GM10266 (cell line): ENCODE measurements at regions not wholly inside any gene's neighbourhood (a gene's known extent, or its start where the extent isn't known, plus 50 kb on each side); places are given as distances from the start of the nearest gene placed in this dataset.
"Not testable (repeated sequence)": the region's sequence is repeated elsewhere in the genome, so short reads cannot be mapped to it uniquely, and the experiment has no call there.

Experiments
- DNase-seq: peaks from one replicate; pipeline ENCODE4 v3.0.0; 2012; ENCODE audit errors: extremely low spot score
- TF ChIP-seq, protein P1 (sequence below): IDR thresholded peaks from 2 replicates; pipeline ENCODE4 v1.5.1; 2012; ENCODE audit warnings: mild to moderate bottlenecking, low read depth; ENCODE audit not compliant: control insufficient read depth, insufficient read depth; ENCODE audit errors: missing control alignments

- DNase-seq, result no peak
- TF ChIP-seq, protein P1, sequence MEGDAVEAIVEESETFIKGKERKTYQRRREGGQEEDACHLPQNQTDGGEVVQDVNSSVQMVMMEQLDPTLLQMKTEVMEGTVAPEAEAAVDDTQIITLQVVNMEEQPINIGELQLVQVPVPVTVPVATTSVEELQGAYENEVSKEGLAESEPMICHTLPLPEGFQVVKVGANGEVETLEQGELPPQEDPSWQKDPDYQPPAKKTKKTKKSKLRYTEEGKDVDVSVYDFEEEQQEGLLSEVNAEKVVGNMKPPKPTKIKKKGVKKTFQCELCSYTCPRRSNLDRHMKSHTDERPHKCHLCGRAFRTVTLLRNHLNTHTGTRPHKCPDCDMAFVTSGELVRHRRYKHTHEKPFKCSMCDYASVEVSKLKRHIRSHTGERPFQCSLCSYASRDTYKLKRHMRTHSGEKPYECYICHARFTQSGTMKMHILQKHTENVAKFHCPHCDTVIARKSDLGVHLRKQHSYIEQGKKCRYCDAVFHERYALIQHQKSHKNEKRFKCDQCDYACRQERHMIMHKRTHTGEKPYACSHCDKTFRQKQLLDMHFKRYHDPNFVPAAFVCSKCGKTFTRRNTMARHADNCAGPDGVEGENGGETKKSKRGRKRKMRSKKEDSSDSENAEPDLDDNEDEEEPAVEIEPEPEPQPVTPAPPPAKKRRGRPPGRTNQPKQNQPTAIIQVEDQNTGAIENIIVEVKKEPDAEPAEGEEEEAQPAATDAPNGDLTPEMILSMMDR, result no peak
Measured at GRCh38 chr2:188684795-188685194, 289.4 kb upstream of the COL3A1 start.

DNA sequence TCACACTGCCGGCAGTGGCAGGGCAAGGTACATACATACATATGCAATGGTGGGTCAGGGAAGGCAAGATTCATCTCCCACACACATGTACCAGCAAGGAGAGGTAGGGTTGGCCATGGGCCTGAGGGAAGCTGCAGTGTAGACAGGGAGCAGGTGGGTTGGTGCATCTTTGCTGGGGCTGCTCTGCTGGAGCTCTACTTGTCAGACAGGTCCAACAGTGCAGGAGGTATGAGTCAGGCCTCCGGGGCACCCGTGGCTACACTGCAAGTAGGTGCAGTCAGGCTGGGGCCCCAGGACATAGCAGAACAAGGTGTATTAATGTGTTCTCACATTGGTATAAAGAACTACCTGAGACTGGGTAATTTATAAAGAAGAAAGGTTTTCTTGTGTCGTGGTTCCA lies 281.1 kb upstream of the COL3A1 start:
- DNase-seq, result no peak
- TF ChIP-seq, protein P1, result no peak

- DNase-seq, result no peak
- TF ChIP-seq, protein P1, result no peak
Measured at GRCh38 chr2:188693771-188694170, 280.4 kb upstream of the COL3A1 start.

GRCh38 chr2:188695953-188696352 lies 278.2 kb upstream of the COL3A1 start:
- TF ChIP-seq, protein P1, result no peak
- no peak for DNase-seq

GRCh38 chr2:188698151-188698550 lies 276.0 kb upstream of the COL3A1 start:
- DNase-seq, result not testable (repeated sequence)

DNA sequence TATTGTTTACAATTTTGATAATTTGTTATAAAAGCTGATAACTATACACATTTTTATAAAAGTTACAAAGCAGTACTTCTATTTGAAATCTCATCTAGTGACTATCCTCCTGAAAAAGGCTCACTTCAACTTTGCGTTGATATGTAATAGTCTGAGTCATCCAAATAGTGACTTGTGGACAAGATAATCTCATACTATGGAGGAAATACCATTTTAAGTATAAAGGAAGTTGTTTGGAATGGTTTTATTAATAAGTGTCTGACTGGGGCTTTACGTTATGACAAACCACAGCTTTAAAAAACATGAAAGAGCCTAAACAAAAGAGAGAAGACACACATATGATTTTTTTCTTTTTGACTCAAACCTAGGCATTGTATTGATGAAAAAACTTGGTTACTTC lies 272.3 kb upstream of the COL3A1 start:
- TF ChIP-seq, protein P1, result no peak

DNA sequence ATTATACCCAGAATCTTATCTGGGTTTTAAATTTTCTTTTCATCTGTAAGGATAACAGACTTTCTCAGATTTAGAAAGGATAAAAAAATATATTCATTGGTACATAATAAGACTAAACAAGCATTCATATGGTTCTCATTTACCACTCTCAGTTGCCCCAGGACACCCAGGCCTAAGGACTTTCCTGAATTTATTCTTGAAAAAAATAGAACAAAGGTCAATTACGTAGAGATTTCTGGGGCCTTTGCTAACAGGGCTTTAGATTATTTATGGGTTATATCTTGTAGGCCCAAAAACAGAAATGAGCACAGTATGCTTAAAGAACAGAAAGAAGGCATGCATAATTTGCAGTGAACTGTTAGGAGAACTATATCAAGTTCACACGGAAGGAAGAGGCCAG lies 269.0 kb upstream of the COL3A1 start:
- DNase-seq, result no peak
- TF ChIP-seq, protein P1, result no peak

More for the DNA sequence above, 272.3 kb upstream of the COL3A1 start:
- no peak for DNase-seq

GRCh38 chr2:188713961-188714360 lies 260.2 kb upstream of the COL3A1 start:
- TF ChIP-seq, protein P1, result no peak
- no peak for DNase-seq
